HG03108 (cell line): ENCODE measurements at regions not wholly inside any gene's neighbourhood (a gene's known extent, or its start where the extent isn't known, plus 50 kb on each side); places are given as distances from the start of the nearest gene placed in this dataset.

Experiments used
- ATAC-seq: cut with Tn5 transposase; IDR thresholded peaks from one replicate; pipeline ENCODE4 v1.9.1; 2021; ENCODE audit warnings: moderate library complexity; ENCODE audit not compliant: unreplicated experiment

DNA sequence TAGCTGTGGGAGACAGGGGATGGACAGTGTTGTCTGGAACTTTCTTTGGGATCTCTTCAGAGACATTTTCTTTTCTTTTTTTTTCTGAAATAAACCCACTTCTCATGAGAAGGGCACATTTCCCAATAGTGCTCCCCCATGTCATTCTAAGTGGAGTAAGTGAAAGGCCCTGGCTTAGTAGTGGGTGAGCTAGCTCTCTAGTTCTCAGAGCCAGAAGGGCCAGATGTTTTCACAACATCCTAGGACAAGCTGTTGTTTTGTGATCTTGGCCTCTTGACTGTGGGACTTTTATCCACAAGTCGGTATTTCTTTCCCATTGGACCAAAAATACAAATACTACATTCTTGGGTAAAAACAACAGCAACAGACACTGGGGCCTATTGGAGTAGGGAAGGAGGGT lies 607.7 kb upstream of the TENM4 start:
- no peak for ATAC-seq

DNA sequence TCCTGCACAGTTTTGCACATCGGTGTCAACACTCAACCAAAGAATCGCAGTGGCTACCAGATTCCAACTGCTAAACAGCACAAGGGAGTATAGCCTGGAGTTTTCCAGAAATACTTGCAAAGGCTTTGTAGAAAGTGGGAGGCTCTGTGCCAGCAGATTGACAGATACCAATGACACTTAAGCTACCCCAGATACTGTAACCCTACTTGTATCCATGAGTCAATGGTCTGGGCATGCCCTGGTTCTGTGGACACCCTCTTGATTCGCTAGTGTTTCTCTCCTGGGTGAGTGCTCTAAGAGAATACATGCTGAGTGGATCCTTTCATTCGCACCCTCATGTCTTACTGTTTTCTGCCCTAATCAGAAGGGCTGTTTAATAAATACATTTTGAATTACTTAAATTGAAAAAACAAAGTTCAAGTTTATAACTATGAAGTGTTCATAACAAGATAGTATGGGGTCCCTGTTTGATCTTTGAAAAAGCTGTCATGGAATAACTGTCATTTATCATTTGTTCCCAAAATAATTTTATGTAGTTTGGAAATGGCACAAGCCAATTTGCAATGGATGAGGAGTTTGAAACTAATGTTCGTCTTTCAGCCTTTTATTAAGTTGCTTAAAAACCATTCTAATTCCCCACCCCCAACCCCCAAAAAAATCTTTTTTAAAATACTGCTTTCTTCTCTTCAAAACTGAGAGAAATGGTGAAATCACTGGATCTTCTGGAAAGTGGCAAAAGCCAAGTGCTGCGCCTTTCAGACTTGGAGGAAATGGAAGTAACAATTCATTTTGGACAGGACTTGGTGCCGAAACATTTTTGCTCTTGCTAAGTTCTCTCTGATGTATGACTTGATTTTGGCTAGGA lies 600.5 kb upstream of the TENM4 start:
- no peak for ATAC-seq

DNA sequence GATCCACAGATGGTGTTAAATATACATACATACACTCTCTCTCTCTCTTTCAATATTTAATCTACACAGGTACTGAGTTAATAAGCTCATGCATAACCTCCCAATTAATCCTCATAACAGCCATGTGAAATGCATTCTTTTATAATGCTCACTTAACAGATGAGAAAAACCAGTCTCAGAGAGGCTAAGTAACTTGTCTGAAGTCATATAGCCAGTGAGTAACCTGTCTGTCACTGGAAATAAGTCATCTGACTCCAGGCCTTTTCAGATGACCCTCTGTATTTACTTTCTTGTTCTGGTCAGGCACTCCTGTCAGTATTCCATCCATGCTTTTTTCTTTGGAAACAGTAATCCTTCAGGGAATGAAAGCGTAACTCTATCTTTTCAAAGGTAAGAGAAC lies 594.0 kb upstream of the TENM4 start:
- ATAC-seq = no peak

DNA sequence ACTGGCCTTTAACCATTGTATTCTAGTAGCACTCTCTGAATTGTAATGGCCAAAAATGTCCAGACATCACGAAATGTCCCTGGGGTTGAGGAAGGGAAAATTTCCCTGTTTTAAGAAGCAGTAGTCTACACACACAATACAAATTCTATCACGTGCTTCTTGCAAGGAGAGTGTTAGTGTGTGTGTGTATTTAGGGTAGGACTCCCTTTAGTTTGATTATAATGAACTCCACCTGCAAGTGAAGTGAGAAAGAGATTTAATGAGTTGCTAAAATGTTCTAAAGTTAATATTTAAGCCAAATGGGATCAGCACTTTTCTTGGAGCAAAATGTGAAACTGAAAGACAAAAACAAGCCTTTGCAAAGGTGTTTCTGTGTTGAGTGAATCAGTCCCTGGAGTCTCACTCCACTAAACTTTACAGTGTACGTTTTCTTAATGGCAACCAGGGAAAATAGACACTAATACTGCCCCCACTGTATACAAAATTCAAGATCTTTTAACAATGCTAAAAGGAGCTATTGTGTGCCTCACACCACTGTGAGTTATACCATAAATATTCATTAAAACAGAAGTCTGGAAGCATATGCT lies 590.3 kb upstream of the TENM4 start:
- no peak for ATAC-seq

DNA sequence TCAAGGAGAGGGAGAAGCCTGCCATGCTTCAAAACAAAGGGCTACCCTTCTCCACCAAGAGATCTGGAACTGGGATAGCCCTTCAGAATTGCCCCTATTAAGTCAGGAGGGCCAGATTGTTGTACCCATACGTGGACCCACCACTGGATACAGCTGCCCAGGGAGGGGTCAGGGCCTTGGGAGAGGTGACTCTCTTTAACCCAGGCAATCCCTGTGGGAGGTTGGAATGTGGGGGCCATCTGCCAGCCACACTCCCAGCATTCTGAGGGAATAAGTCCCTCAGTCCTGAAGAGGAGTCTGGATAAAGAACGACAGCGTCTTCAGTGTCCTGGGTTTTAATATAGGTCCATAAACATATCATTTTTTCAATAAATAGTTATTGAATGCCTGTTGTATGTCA lies 588.2 kb upstream of the TENM4 start:
- ATAC-seq = no peak

DNA sequence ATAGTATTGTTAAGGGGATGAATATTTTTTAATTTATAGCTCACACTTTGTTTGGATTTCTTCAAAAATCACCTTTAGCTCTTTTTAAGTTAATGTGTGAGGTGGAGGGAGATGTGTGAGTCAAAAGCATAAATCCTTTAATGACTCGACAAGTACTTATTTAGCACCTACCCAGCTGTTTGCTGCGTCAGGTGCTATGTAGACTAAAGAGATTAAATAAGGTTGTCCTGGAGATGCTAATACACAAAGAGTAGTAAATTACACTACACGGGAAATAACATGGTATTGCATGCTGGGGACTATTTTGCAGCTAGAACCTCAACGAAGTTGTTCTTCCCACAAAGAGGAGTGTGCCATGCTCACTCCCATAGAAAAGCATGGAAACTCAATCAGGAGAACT lies 583.3 kb upstream of the TENM4 start:
- ATAC-seq = no peak

DNA sequence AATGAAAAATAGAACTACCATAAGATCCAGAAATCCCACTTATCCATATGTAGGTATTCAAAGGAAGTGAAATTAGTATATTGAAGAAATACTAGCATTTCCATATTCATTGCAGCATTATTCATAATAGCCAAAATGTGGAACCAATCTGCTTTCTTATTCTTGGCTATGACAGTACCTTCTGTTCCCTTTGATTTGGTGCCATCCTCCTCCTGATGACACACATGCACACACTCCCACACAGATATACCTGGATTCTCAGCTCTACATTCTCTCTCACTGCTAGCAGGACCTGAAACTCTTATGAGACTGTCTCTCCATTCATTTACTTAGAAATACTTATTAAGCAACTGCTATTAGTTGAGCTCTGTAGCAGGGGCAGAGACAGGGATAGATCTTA lies 582.6 kb upstream of the TENM4 start:
- no peak for ATAC-seq

DNA sequence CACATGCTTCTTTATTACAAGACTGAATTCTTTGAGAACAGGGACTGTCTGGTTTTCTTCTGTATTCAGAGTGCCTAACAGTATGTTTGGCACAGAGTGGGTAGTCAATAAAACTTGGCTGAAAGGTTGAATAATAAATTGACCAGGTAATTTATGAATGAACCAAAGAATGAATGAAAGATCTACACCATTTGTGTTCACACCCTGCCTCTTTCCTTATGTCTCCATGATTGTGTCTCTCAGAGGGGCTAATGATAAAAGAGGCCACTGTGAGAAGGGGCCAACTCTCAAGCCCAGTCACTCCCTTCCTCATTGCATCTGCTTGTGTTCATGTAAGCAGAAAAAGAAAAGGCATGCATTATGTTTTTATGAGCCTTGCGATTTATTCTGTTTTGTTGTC lies 569.7 kb upstream of the TENM4 start:
- no peak for ATAC-seq

DNA sequence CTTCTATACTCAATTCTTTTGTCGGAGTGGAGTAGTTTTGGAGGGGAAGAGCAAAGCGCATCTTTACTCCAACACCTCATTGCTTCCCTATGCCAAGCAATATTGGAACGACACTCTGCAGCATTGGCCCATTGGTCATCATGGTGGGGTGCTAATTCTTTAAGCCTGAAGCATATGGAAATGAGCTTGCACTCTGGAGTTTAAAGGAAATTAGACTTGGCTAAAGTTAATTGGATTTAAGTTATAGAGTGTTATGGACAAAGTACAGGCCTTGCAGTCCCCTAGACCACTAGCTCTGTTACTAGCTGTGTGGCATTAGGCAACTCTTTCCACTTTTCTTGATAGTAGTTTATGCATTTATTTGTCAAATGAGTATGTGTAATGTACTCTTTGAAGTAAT lies 568.3 kb upstream of the TENM4 start:
- ATAC-seq = no peak

DNA sequence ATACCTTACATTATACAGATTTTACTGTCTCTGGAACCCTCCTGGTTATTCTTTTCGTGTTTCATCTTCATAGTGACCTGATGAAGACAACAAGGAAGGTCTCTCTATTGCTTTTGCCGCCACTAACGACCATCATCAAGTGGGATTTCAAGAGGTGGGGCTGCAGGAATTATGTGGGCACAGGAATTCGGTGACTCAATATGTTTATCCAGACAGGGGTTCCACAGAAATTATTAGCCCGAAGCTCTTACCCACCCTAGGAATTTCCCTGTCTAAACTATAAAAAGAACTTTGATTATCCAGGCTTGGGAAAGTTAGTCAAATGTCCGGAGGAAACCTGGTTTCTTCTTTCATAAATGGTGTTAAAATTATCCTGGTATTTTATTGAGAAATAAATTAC lies 566.8 kb upstream of the TENM4 start:
- no peak for ATAC-seq

DNA sequence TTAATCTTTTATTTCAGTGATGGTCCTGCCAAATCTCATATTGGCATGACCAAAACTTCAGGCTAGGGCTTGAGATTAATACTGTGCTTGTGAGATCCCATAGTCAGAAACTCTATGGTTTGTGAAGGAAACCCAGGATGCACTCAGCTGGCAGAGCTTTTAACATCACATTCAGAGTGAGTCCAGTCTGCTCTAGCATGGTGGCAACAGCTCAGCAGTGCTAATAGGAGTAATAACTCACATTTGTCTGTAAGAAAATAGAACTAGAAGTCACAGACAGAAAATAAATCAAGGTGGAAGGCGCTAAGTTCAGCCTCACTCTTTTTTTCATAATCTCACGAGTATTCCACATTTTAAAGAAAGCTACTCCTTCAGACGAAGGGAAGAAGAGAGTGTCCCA lies 549.3 kb upstream of the TENM4 start:
- no peak for ATAC-seq

DNA sequence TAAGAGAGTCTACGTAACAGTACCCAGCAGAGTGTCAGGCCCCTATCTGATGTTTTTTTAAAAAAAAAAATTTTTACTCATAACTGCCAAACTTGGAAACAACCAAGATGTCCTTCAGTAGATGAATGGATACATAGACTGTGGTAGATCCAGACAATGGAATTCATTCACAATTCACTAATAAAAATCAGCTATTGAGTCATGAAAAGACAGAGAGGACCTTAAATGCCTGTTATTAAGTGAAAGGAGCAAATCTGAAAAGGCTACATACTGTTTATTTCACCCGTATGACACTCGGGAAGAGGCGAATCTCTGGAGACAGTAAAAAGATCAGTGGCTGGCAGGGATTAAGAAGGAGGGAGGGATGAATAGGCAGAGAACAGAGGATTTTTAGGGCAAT lies 541.4 kb upstream of the TENM4 start:
- no peak for ATAC-seq

DNA sequence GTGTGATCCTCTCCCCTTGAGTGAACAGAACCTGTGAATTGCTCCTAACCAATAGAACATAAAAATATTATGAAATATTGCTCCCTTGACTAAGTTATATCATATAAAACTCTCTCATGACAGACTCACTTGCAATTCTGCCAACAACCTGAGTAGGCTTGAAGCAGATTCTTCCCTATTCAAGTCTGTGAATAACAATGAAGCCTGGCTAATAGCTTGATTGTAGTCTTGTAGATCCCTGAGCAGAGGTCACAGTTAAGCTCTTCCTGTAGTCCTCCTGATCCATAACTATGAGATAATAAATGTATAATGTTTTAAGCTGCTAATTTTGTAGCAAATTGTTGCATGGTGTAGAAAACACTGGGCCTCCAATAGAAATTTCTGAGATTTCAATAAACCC lies 540.1 kb upstream of the TENM4 start:
- ATAC-seq = no peak

DNA sequence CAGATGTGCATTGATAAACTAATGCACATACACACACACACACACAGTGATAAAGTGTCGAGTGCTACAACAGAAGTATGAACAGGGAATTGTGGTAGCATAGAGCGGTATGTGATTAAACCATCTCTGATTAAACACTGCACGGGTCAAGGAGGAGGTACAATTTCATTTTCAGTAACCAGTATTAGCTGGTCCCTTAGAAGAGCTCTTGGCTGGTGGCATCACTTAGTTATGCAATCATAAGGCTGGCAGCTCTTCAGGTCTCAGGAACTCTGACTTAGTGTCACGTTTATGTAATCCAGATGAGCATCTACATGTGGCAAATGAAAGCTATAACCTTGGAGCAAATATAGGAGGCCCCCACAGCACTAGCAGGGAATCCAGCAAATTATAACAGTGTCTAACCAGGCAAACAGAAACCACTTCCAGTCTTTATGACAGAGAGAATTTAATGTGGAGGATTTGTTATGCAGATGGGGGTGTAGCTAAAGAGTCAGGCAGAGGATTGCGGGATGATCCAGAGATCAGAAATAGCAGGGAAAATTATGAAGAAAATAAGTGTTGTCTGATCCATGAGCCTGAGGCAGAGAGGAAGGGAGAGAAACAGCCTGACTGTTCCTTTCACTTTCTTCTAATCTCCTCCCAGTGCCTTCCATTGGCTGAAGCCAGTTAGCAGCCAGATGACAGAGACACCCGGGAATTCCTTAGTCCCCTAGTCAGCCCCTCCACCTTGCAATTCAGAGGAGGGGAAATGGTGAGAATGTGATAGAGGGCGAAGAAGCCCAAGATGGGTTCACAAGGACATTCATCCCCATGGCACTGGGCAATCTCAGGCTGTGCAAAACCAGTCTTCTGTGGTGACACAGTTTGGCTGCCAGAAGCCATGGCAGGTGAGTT lies 533.1 kb upstream of the TENM4 start:
- no peak for ATAC-seq

DNA sequence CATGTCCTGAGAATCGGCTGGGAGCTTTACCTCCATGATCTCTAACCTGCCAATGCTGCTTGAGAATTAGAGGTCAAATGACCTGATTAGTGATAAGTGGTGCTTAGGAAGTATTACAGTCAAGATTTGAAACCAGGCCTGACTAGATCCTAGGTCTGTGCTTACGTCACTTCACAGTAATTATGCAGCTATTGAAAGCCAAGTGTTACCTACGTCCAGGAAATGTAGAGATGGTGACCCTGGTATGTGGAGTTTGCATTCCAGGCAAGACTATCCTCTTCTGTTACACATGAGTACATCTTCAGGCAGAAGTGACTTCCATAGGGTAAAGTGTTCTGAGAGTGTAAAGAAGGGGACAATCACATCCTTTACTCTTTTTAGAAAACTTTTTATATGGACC lies 530.4 kb upstream of the TENM4 start:
- no peak for ATAC-seq

DNA sequence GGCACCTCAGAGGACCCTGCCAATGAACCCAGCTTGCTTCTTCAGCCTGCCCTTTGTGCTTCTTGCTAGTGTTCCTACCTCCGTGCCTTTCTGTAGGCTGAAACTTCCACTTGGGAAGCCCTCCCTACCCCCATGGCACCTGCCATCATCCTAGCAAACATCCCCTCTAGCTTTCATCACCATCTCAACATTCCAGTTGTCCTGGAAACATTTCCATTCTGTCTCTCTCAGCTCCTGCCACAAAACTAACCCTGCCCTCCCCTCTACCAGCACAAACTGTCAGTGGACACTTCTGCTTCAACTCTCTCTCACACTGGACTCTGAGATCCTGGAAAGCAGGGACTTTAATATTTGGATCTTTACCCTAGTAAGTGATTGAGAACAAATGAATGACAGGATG lies 525.8 kb upstream of the TENM4 start:
- no peak for ATAC-seq

DNA sequence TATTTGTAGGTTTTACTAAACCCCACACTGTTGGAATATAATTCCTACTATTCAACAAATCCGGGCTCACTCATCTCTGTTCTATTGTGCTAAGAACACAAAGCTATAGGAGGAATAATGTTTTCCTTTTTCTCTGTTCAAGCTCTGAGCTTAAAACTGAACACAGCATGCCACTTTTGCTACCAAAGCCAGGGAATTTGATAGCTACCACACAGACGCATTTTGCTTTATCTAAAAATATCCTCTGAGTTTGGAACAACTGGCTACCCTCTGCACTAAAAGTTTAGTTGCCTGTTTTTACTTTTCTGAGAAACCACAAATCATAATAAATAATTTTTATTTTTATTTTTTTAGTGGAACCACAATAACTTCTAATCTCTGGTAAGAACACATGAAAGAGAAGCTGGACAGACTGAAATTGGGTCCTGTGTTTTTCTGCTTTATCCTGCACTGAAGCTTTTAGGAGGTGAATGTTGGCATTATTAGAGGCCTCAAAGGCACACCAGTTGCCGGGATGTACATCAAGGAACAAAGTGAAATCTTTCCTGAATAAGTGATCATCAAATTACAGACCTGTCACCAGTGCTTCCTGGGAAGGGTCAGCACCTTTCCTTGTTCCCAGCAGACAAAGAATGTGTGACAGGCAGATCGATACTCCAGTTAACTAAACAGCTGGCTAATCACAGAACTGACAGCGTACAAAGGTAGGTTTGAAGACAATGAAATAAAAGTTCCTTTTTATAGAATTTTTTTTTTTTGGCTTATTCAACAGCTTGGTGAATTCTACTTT lies 523.2 kb upstream of the TENM4 start:
- no peak for ATAC-seq

DNA sequence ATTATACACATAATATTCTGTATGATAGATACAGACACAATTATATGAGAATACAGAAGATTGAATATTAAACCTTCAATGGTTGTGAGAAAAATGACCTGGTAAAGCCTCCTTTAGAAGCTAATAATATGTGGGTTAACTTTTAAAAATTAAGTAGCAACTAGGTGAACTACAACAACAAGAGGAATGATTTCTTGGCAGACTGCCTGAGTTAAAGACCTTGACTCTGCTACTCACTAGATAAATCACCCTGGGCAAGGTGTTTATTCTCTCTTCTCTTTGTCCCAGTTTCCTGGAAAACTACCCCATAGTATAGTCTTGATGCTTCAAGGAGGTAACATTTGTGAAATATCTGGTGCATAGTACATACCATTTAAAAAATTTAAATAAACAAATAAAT lies 519.6 kb upstream of the TENM4 start:
- ATAC-seq = no peak

DNA sequence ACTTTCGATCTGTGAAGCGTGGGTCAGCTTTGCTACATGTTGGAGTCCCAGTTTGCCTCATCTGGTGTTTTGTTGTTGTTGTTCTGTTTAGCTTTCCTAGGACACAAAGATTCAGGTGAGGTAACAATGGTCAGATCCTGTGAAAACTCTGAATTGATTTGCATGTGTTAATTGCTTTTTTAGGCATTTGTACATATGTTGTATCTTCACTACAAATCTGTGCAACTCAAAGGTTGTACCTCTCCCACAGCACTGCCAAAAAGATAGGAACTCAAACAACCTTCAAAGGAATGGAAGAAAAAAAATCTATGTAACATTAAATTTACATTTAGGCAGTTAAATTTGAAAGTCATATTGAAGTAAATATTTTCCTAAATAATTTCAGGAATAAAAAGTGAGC lies 518.5 kb upstream of the TENM4 start:
- ATAC-seq = no peak

DNA sequence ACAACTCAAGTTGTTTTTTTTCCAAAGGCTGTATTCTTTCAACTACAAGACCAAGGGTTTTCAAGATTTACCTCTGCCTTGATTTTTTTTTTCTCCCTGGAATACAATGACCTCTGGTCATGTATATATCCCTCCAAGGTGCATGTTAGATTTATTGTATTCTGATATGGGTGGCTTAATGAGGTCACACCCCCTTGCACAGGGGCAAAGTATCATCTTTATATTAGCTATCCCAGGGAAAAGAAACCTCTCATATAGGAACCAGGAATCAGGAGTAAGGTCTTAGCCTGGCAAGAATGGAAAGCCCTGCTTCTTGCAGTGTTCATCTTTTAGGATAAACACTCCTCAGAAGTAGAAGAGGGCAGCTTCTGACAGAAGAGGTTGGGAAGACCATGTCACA lies 516.9 kb upstream of the TENM4 start:
- ATAC-seq = no peak

DNA sequence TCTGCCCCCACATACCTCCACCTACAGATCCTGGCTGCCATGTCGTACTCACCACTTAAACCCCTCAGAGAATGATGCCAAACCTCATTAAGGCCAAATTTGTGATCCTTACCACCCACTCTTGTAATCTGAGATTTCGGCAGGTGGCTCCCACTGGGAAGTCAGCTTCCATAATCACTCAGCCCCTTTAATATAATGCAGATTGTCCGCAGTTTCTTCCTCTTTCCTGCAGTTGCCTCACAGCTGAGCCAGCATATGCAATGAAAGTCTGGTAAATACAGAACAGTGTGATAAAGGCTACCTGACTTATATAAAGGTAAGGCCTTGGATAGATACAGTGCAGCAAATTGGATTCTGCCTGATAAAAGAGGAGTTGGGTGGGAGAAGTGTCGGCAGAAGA lies 515.2 kb upstream of the TENM4 start:
- no peak for ATAC-seq
